Femur (tissue), 1 donor: ENCODE measurements at regions not wholly inside any gene's neighbourhood (a gene's known extent, or its start where the extent isn't known, plus 50 kb on each side); places are given as distances from the start of the nearest gene placed in this dataset.
"Not testable (repeated sequence)": the region's sequence is repeated elsewhere in the genome, so short reads cannot be mapped to it uniquely, and the experiment has no call there.

Experiments
- DNase-seq: peaks from one replicate; pipeline ENCODE4 v3.0.0-alpha.2; 2017

DNA sequence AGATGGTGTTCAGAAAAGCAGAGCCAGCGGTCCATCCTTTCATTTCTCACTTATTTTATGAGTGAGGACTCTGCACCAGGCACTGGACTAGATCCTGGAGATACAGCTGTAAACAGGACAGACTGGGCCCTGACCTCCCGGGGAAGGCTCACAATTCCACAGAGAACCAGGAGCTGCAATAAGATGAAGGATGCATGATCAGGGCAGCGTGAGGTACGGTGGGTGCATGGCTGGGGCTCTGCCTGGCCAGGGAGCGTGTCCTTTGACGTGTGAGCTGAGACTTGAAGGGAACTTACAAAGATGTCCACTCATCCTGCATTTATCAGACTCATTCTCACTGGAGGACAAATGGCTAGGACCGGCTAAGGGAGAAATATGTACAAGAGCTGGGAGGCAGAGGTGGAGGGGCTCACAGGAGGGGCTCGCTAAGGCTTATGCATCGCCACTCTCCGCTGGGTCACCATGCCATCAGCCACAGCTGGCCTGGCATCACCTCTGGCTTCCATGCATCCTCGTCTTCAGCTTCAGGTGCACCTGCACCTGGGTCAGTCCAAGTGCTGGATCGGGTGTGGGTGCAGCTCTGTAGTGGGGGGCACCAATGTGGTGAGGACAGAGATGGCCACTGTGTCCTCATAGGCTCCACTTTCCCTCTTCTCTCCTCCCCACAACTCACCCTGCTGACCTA is 213.9 kb downstream of the TOMM20 start:
- DNase-seq: no peak

DNA sequence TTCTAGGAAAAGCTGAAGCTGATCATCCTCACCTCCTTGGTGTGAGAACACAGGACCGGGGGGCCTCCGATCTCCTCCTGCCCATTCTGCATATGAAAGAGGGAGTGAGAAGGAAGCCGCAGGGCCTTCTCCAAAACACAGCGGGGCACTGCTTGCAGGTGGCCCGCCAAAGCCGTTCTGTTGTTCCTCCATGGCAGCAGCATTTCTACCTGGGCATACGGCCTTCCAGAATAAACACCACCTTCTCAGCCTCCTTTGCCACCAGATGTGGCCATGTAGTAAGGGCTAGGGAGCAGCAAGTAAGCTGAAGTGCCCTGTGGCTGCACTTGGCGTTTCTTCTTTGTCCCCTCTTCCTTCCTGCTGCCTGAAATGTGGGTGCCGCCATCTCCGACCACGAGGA is 214.9 kb downstream of the TOMM20 start:
- DNase-seq: no peak

DNA sequence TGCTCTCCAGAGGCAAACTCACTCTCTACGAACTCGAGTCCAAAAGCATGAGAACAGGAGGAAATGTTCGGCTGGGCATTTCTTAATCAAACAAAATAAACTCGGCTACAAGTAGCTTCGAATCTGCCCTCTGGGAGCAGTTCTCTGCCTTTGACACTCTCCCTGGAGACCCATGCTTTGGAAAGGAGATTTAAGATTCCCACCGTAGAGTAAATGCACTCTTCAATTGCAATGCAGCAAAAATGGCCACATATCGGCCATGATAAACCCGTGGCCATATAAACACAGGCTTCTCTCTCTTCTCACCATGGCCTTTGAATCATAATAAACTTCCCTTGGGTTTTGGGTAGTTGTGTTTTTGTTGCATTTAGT is 215.4 kb downstream of the TOMM20 start:
- no peak for DNase-seq

DNA sequence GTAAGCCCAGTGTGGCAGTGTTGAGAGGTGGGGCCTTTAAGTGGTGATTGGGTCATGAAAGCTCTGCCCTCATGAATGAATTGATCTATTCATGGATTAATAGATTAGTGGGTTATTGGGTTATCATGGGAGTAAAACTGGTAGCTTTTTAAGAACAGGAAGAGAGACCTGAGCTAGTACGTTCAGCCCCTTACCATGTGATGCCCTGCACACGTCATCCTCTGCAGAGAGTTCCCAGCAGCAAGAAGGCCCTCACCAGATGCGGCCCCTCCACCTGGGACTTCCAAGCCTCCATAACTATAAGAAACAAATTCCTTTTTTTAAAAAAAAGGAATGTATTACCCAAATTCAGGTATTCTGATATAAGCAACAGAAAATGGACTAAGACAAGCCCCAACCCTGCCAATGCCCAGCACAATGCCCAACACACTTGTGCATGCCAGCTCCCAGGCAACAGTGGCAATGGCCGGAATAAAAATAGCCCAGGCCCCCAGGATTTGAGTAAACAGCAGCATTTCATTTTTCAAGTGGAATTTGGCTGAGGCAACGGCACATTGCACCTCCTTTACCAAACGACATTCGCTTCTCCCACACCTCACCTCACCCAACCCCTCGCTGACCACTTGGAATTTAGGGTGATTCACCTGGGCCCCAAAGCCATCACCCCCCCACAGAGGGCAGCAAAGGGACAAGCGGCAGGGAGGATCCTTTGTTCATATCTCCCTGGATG is 215.9 kb downstream of the TOMM20 start:
- peak; percentile 9 for DNase-seq

DNA sequence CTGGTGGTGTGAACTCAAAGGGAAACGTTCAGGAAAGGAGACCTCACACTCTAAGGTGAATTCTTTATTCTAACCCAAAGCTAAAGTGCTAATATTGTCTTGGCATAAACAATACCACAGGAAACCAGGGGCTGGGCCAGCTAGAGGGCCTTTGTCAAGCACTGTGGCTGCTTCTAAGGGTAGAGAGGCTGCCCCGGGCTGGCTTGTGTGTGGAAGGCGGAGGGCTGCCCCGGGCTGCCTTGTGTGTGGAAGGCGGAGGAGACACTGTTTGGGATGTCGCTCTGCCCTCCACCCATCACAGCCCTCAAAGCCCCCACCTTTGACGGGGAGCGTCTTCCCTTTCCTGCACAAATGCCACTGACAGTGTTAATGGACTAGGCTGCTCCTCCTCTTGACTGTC is 216.8 kb downstream of the TOMM20 start:
- DNase-seq: no peak

DNA sequence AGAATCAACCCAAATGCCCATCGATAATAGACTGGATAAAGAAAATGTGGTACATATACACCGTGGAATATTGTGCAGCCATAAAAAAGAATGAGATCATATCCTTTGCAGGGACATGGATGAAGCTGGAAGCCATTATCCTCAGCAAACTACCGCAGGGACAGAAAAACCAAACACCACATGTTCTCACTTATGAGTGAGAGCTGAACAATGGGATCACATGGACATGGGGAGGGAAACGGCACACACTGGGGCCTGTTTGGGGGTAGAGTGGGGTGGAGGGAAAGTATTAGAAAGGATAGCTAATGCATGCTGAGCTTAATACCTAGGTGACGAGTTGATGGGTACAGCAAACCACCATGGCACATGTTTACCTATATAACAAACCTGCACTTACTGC is 217.5 kb downstream of the TOMM20 start:
- DNase-seq: not testable (repeated sequence)

DNA sequence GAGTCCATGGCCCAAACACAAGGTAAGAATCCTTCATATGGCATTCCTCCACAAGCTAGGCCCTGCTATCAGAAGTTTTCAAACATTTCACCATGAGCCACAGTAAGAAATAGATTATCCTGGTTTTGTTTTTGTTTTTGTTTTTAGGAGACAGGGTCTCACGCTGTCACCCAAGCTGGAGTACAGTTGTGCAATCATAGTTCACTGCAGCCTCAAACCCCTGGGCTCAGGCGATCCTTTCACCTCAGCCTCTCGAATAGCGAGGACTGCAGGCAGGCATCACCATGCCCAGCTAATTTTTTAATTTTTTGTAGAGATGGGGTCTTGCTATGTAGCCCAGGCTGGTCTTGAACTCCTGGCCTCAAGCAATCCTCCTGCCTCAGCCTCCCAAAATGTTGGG is 218.8 kb downstream of the TOMM20 start:
- DNase-seq: no peak

DNA sequence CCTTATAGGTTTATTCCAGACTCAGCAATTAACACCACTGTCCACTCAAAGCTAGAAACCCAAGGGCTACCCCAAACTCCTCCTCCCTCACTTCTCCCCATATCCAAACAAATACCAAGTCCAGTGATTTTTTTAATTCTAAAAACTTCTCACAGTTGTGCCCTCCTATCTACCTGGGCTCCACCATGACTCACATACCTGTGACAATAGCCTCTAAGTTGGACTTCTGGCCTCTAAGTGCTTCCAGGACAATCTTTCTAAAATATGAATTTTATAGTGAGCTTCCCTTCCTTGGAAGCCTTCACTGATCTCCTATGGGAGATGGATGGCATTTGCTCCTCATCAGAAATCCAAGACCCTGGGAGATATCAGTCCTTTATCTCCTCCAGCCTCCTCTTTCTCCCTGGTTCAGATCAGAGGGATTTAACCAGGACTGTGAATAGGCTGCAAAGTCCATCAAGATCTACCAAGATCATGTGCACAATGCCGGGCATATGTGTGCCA is 219.3 kb downstream of the TOMM20 start:
- no peak for DNase-seq

DNA sequence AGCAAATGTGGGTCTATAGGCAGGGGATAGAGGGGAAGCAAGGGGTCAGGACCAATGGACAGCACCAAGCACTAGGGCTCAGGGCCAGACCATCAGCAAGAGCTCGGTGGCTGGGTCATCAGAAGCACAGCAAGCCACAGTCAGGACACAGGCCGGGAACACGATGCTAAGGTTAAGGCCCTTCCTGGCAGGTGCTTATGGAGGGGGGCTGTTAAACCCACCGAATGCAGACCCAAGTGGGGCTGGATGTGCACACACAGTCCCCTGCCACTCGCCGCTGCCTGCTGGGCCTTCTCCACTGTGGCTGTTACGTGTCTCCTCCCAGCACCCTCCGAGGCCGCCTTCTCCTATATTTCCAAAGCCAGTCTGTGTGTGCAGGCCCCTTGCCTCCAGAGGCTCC is 220.1 kb downstream of the TOMM20 start:
- no peak for DNase-seq

DNA sequence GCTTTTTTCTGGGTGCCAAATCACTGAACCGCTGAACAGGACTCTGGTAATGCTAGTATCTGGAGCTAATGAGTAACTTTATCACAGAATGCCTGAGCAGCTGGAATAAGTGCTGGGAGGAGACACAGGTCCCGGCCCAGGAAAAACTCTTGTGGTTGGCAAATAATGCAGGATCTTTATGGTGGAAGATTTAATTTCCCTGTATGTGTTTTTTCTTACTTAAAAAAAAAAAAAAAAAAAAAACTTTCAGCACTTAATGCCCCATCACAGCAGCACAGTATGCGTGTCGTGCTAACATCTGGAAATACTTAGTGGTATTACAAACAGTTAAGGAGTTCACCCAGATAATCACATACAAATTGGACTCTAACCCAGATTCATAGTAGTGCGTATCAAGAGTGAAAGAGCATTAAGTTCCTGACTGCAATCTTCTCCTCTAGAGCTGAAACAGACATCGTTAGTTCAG is 220.7 kb downstream of the TOMM20 start:
- DNase-seq: peak; percentile 43

DNA sequence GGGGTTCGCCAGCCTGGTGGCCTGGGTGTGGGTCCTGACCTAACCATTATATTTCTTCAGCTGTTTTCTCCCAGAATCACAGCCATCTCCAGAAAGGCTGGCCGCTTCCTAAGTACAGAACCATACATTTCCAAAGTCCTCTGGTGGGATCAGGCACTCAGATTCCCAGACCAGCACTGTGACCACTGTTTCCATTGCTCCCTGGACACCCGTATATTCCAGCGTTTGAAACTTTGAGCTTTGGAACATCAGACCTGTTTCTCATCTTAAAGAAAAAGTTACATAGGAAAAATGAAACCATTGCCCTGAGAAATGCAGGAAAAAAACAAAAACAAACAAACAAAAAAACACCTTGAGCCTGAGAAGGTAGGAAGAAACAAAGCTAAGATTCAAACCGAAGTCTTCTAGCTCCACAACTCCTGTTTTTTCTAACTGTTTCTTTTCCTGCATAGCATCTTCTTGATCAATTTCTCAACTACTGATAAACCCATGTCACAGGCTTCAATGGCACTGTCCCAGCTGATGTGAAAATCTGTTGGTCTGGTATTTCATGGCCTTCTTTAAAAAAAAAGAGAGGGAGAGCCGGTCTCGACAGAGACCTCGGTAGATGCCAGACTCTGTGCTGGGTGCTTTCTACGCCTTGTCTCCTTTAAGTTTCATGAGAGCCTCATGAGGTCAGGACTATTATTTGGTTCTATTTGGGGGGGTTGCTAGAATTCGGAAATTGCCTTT is 221.3 kb downstream of the TOMM20 start:
- no peak for DNase-seq

DNA sequence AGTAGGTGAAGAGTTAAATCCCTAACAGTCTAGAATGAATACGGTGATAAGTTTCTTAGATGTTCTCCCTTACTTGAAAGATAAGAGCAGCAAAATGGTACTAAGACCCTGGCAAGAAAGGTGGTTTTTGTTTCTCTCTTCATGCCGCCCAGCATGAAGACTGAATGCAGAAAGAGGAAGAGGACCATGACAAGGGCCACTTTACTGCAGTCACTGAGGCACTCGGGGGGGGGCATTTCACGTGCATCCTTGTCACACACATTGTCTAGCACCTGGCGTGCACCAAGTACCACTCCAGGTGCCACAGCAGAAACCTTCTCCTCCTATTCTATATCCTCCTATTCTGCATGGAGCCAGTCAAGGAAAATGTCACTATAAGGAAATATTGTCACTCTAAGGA is 222.0 kb downstream of the TOMM20 start:
- no peak for DNase-seq

DNA sequence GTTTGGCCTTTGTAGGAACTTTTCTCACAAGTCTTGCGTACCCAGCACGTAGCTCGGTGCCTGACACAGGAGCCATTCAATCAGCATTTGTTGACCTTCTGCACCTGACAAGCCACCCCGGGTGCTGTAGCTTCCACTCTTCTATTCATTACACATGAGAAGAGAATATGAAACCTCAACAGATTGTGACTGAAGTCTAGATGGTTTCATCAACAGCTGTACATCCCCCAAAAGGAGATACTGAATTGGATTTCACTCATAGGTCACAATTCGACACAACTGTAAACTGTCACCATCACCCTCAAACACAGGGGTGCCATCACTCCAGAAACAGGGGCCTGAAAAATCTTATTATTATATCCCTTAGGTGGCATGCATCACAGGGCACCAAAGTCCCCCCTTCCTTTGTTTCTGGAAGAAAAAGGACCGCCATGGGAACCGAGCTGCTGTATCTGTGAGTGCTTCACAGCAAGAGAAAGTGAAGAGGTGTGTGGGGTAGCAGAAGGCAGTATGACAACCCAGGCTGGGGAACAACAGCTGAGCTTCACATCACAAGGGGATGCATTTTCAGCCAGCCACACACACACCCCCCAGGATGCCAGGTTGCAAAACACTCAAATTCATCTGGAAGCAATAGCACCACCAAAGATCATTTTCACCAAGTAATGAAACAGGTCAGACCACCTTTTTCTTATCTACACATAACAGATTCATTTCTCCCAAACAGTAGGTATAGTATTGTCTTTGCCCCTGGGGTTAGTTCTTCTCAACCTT is 225.7 kb downstream of the TOMM20 start:
- DNase-seq: no peak

DNA sequence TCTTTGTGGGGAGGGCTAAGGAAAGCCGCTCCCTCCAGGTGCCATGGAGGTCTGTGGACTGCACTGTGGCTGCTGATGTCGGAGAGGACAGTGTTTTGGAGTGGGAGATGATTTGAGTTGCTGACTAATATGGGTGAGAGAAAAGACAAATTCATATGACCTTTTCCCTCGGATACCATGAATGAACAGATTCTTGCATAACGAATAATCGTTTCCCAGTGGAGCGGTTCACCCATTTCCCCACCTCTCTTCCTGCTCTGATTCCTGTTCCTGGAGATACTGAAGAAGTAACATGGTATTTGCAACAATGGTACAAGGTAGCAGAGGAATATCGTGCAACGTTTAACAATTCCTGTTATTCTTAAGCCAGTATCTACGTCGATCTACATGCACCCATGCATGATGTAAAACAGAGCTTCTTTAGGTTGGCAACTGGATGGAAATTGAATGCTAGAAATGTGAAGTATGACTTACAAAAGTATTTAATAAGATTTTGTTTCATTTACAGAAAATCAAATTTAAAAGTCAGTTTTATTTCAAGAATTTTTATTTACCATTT is 227.1 kb downstream of the TOMM20 start:
- DNase-seq: no peak

DNA sequence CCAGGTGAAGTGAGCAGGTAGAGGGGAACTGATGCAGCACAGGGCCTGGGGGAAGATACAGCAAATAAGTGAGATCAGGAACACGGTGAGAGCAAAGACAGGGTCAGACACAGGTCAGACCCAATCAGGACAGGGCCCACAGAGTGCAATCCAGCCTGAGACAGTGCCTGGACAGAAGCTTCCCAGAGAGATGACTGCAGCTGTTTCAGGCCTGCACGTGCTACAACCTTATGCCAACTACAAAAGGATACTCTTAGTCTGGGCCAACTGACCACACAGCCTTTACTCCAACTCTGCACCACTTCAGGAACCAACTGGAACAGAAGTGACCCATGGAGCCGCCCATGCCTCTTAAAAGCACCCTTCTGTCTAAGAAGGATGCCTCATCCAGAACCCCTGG is 228.0 kb downstream of the TOMM20 start:
- DNase-seq: no peak

DNA sequence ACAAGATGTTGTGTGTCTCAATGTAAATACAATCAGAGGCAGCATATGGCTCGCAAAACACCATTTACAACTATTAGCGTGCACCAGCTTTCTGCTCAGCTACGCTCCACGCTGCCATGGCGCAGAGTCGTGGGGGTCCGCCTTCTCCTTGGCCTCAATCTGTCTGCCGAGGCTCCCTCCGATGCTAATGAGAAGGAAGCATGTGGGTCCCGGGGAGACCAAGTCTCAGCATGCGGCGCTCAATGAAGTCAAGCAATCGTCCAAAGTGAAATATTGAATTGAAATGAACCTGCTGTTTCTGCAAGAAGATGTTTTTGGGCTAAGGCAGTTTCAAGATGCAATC is 228.9 kb downstream of the TOMM20 start:
- DNase-seq: no peak

DNA sequence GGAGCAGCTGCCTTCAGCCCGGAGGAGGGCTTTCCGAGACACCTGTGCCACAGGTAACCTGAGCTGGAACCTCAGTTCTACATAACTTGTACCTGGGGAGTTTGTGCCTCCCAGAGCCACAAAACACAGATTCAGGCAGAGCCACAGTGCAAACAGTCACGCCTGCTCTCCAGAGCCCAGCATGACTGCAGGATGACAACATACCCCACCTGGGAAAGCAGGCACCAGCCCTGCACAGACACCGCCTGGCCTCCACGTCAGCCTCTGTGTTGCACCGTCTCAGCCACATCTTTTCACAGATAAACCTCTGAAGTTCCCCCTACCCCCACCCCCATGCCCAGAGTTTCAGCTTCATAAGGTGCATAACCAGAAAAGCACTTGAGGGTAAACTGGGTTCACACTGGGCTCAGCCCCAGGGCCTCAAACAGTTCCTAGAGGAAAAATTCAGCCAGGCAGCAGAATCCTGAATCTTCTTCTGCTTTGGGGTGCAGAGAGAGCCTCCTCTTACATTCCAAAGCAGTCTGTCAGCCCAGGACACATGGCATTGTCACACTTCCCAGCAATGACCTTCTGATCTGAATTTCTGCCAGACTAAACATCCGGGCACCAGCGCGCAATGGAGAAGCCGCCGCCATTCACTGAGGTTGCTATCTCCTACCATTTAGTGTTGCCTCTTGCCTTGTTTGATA is 229.5 kb downstream of the TOMM20 start:
- no peak for DNase-seq

DNA sequence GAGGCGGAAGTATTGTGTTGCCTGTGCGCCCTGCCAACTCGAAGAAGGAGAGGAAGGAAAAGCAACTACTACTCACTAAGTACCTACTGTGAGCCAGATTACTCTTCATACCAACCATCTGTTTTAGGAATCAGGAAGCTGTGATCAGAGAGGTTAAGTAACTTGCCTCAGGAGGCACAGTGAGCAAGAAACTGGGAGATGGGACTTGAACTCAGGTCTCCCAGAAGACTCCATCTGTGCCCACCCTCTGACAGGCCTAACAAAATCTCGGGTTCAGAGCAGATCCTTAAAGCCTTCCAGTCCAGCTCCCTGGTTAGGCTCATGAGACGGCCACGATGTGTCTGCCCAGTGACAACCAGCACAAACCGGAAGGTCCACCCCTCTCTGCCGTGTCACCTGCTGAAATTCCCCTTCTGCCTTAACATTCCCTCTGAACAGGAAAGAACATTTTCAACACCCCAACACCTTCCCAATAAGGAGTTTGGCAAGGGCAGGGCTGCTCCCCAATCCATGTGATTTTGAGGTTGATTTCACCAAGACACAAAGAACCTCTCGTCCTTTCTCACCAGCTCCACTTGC is 230.1 kb downstream of the TOMM20 start:
- DNase-seq: no peak

DNA sequence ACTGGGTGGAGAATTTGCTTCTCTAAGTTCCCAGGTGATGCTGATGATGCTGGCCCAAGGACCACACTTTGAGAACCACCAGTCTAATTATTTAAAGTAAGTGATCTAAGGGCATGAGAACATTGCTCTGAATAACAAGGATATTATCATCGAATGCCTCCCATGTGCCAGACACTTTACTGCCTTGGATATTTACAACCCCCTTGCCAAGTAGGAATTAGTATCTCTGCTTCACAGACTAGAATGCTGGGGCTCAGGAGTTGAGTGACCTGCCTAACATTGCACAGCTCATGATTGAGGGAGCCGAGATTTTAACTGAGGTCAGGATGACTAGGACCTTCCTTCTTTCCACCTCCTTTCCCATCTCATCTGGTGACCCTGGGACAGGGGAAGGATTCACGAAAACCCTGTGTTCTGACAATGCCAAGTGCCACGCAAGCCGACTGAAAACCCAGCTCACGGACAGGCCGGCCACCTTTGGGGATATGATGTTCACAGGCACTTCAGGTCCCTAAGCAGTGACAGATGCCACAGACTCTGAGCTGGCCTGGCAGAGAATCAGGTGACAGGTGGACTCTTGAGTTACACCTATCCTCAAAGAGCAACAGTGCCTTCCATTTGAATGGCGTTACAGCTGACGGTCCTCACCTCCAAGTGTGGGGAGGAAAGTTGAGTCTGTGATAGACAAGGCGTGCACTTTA is 230.7 kb downstream of the TOMM20 start:
- no peak for DNase-seq

DNA sequence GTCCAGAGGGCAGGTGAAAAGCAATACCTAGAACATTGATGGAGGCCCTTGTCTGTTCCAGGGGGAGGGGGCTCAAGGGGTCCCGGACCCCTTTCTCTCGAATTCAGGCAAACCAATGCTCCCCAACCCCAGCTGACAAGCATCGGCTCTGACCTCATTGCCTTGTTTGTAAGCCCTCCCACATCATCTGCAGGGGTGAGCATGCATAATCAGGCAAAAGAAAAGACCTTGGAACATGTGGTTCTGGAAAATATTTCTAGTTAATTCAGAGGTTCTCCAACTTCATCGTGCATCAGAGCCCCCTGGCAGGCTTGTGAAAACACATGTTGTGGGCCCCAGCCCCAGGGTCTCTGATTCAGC is 231.3 kb downstream of the TOMM20 start:
- DNase-seq: no peak
